GM10248 (cell line): ENCODE measurements at regions not wholly inside any gene's neighbourhood (a gene's known extent, or its start where the extent isn't known, plus 50 kb on each side); places are given as distances from the start of the nearest gene placed in this dataset.

Source experiments
- CTCF ChIA-PET: fragments of 300-600 bp; sonication (Branson Sonifier 250); formaldehyde crosslinking; extraction: SDS; loops from one replicate; lab custom pipeline; 2021; ENCODE audit warnings: antibody characterized with exemption; lab: Yijun Ruan, JAX
- POLR2A ChIA-PET: fragments of 350-650 bp; sonication (Branson Sonifier 250); formaldehyde crosslinking; extraction: SDS; loops from one replicate; lab custom pipeline; 2020; ENCODE audit warnings: antibody characterized with exemption; lab: Yijun Ruan, JAX
- DNase-seq: peaks from one replicate; pipeline ENCODE4 v3.0.0; 2012; ENCODE audit errors: extremely low spot score
- TF ChIP-seq, protein P1 (sequence below): IDR thresholded peaks from 2 replicates; pipeline ENCODE4 v1.5.1; 2012; ENCODE audit warnings: mild to moderate bottlenecking, low read depth; ENCODE audit errors: extremely low read depth, missing control alignments, control extremely low read depth

DNA sequence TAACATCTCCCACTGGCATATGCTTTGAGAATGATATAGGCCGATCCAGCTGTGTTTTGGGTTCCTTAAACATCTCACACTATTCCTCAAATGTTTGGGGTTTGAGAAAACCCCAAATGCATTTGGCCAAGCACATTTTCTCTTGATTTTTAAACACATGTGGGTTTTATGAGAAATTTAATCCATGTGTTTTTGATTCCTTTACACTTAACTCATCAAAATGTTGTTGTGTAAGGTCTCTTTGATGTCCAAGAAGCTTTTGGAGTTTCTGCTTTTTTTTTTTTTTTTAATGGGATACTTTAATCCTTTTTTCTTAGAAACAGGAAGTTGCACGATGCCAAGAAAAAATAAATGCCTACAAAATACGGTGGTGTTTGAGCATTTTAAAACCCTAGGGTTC, 339.8 kb upstream of the TCF4 start:
- POLR2A ChIA-PET: no interaction called here
- TF ChIP-seq, protein P1, sequence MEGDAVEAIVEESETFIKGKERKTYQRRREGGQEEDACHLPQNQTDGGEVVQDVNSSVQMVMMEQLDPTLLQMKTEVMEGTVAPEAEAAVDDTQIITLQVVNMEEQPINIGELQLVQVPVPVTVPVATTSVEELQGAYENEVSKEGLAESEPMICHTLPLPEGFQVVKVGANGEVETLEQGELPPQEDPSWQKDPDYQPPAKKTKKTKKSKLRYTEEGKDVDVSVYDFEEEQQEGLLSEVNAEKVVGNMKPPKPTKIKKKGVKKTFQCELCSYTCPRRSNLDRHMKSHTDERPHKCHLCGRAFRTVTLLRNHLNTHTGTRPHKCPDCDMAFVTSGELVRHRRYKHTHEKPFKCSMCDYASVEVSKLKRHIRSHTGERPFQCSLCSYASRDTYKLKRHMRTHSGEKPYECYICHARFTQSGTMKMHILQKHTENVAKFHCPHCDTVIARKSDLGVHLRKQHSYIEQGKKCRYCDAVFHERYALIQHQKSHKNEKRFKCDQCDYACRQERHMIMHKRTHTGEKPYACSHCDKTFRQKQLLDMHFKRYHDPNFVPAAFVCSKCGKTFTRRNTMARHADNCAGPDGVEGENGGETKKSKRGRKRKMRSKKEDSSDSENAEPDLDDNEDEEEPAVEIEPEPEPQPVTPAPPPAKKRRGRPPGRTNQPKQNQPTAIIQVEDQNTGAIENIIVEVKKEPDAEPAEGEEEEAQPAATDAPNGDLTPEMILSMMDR: no peak
- CTCF ChIA-PET: no interaction called here
- no peak for DNase-seq

DNA sequence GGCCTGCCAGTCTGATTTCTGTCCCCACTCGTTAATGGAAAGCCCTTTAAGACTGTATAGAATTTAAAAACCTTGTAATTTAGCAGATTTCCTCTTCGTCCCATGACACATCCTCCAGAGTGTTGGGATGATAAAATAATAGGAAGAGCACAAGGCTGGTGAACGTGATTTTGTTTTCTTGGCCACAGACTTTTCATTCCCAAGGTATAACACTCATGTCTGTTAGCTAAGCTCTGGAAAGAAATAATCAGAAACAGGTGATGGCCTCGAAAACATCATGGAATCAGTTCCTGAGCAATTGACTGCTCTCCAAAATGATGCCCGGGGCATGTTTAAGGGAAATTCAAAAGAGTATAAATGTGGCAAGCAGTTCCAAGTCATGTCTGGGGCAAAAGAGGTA, 337.8 kb upstream of the TCF4 start:
- POLR2A ChIA-PET: no interaction called here
- CTCF ChIA-PET: no interaction called here
- TF ChIP-seq, protein P1: no peak
- no peak for DNase-seq

DNA sequence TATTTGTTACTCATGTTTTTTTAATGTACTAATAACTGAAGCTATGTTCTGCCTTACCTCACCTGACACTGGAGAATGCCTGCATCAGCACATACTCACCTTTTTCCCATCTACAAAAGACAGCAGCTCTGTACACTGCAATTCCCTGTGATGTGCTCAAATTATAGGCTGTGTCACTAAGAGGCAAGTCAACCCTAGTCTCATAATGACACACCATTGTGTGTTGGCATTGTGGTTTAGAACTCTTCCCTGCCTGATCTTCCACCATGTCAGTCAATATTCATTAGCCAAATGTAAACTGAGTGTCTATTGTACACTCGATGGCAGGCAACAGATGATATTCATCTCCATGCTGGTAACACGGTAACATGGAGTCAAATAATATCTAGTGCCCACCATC, 332.1 kb upstream of the TCF4 start:
- CTCF ChIA-PET: interaction anchor here (0.6 to 1.2 kb wide), 2 partner anchors 16 to 551 kb away, joined by 3 read pairs; no protein-coding TSS in a partner anchor
- DNase-seq: no peak

DNA sequence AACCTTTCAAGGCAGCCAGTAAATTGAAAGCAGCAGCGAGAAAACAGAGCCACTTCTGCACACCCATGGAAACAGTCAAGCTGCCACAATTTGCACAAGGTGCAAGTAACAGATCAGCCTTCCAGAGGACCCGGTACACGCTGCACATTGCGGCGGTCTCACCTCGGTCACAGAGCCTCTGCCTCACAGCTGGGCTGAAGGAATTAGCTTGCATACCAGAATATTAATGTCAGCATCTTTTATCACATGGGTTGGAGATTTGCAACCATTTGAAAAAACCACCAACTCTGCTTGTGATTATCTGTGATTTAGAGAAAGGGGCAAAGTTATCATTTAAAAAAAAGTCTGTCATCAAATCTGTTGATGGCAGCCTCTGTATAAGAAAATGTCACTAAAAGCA, 330.5 kb upstream of the TCF4 start:
- ChIA-PET CTCF (no interaction called here), POLR2A (no interaction called here)
- TF ChIP-seq, protein P1: no peak
- DNase-seq: no peak

More for the DNA sequence above, 332.1 kb upstream of the TCF4 start:
- TF ChIP-seq, protein P1: no peak
- POLR2A ChIA-PET: no interaction called here

DNA sequence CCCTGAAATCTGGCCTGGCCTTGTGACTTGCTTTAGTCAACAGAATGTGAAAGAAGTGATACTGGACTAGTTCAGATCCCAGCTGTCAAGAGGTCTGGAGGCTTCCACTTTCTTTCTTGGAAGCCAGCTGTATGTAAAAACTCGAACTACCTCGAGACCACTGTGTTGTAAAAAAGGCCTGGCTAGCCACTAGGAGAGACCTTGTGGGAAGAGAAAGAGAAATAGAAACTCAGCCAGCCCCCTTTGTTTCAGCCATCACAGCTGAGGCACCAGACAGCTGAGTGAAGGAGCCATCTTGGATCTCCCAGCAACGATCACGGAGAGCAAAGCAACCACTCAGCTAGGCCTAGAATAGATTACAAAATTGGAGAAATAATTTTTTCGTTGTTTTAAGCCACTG, 324.9 kb upstream of the TCF4 start:
- ChIA-PET POLR2A (no interaction called here), CTCF (no interaction called here)
- DNase-seq: no peak
- TF ChIP-seq, protein P1: no peak

DNA sequence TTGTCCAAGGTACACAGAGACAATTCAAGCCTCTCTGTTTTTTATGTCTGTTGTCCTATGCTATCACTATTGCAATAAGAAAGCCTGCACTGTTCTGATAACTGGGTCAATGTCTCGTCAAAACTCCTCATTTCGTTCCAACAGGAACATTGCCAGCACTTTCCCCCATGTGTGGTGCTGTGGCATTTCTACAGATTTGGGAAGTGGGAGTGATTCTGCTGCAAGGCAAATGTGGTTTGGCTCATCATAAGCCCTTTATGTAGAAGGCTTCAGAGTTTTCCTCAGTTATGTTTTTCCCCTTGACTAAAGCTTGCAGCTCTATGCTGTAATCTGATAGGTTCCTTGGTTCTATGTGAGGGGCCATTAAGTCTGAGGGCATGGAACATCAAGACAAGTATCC, 324.1 kb upstream of the TCF4 start:
- TF ChIP-seq, protein P1: no peak
- no peak for DNase-seq
- CTCF ChIA-PET: no interaction called here
- POLR2A ChIA-PET: no interaction called here

DNA sequence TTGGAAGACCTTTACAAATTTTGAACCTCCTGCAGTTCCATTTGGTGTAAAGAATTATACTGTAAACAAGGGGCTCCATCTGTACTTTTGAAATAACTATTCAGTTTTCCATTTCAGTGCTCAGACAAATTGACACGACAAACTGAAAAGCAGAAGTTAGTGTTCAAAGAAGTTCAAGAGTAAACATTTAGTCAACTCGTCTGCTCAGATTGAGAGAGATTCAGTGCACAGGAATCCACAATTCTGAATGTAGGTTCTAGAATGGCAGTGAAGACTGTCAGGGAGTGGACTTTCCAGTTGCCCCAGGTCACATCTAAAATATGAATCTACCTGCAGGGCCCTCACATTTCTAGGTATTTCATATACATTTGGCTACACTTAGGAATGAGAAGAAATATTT, 322.3 kb upstream of the TCF4 start:
- POLR2A ChIA-PET: no interaction called here
- no peak for DNase-seq
- TF ChIP-seq, protein P1: no peak
- CTCF ChIA-PET: no interaction called here
